Ishikawa (cell line): ENCODE measurements at regions not wholly inside any gene's neighbourhood (a gene's known extent, or its start where the extent isn't known, plus 50 kb on each side); places are given as distances from the start of the nearest gene placed in this dataset.

ENCODE experiments used
- EGR1 ChIP-seq: IDR thresholded peaks from 2 replicates; pipeline ENCODE4 v1.6.1; 2012
- EP300 ChIP-seq: IDR thresholded peaks from 2 replicates; pipeline ENCODE4 v1.6.1; 2012; ENCODE audit warnings: borderline replicate concordance
- FOXM1 ChIP-seq: IDR thresholded peaks from 2 replicates; pipeline ENCODE4 v1.6.1; 2012; ENCODE audit warnings: low read depth, borderline replicate concordance
- NFIC ChIP-seq: IDR thresholded peaks from 2 replicates; pipeline ENCODE4 v1.6.1; 2012
- YY1 ChIP-seq: IDR thresholded peaks from 2 replicates; pipeline ENCODE4 v1.6.1; 2012; ENCODE audit warnings: low read depth
- ZBTB7A ChIP-seq: IDR thresholded peaks from 2 replicates; pipeline ENCODE4 v1.6.1; 2012; ENCODE audit warnings: low read depth
- TF ChIP-seq, protein P1 (sequence below): IDR thresholded peaks from 2 replicates; pipeline ENCODE4 v1.6.1; 2012; ENCODE audit warnings: low read depth, mild to moderate bottlenecking

DNA sequence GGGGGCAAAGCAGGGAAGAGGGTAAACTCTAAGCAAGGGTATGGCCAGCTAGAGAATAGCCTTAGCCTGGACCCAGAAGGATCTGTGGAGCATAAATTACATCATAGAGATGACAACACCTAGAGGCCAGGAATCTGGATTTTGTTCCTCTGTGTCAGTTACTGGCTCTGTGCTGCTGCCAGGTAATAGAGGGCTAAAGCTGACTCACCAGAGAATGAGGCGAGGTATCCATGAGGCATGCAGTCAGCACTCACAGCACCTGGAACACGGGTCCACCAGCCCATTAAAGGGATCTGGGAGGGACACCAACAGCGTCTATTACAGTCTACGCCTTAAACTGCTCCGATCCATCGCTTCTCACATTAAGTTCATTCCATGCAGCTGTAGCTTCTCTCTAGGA is 74.9 kb upstream of the CMKLR1 start:
- TF ChIP-seq EGR1 (no peak), FOXM1 (no peak), EP300 (no peak), YY1 (no peak), NFIC (no peak), ZBTB7A (no peak)
- TF ChIP-seq, protein P1, sequence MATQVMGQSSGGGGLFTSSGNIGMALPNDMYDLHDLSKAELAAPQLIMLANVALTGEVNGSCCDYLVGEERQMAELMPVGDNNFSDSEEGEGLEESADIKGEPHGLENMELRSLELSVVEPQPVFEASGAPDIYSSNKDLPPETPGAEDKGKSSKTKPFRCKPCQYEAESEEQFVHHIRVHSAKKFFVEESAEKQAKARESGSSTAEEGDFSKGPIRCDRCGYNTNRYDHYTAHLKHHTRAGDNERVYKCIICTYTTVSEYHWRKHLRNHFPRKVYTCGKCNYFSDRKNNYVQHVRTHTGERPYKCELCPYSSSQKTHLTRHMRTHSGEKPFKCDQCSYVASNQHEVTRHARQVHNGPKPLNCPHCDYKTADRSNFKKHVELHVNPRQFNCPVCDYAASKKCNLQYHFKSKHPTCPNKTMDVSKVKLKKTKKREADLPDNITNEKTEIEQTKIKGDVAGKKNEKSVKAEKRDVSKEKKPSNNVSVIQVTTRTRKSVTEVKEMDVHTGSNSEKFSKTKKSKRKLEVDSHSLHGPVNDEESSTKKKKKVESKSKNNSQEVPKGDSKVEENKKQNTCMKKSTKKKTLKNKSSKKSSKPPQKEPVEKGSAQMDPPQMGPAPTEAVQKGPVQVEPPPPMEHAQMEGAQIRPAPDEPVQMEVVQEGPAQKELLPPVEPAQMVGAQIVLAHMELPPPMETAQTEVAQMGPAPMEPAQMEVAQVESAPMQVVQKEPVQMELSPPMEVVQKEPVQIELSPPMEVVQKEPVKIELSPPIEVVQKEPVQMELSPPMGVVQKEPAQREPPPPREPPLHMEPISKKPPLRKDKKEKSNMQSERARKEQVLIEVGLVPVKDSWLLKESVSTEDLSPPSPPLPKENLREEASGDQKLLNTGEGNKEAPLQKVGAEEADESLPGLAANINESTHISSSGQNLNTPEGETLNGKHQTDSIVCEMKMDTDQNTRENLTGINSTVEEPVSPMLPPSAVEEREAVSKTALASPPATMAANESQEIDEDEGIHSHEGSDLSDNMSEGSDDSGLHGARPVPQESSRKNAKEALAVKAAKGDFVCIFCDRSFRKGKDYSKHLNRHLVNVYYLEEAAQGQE = no peak
